ENCODE measurements at regions not wholly inside any gene's neighbourhood (a gene's known extent, or its start where the extent isn't known, plus 50 kb on each side); places are given as distances from the start of the nearest gene placed in this dataset.

DNA sequence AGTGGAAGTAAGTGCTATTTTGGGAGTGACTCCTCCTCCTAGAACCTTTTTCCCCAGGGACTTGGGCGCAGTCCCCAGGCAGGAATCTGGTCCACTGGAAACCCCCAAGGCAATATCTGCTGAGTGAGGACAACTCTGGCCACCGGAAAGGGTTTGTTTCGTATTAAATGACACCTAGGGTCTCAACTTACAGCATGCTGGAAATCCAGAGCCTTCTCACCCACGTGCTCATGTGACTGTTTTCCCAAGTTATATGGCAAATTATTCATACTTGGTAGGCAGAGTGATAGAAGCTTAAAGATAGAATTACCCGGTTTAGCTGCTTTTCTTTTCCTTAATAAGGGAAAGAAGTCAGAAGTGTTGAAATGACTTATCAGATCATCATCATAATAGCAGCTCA, 436.9 kb upstream of the SPRED2 start:
- Histone ChIP-seq H3K4me1 (ENCODE audit: control insufficient read depth, insufficient read depth, low read length) (no peaks in the 10 kb centered on the region), H3K27me3 (ENCODE audit: control insufficient read depth, insufficient read depth, low read length) (peaks cover 4% of the 10 kb centered on the region), H3K36me3 (ENCODE audit: control insufficient read depth, insufficient read depth, low read length) (no peaks in the 10 kb centered on the region), H3K9me3 (ENCODE audit: control insufficient read depth, insufficient read depth, low read depth, low read length) (no peaks in the 10 kb centered on the region), H3K27ac (ENCODE audit: low read length) (no peak overlapping the region), H3K4me3 (ENCODE audit: low read depth in 2 of 2, low read length in 2 of 2) (no peak overlapping the region)
- ATAC-seq (no peak), DNase-seq (ENCODE audit: low read depth, low spot score) (no peak)
- no TSS peak for BruUV-seq (replicated peaks)
- TF ChIP-seq POLR2AphosphoS5 (IDR thresholded peaks at IDR 0.05; ENCODE audit: low read depth, low read length), result no peak
- in situ Hi-C loops (cut with HindIII; ENCODE audit: low pct_unique_long_range_greater_than_20kb, low sequenced_read_pairs) (no loop called here), intact Hi-C loops (cut with micrococcal nuclease; ENCODE audit: unreplicated experiment) (no loop called here)
- ChIA-PET POLR2A (no interaction called here), CTCF (no interaction called here)

DNA sequence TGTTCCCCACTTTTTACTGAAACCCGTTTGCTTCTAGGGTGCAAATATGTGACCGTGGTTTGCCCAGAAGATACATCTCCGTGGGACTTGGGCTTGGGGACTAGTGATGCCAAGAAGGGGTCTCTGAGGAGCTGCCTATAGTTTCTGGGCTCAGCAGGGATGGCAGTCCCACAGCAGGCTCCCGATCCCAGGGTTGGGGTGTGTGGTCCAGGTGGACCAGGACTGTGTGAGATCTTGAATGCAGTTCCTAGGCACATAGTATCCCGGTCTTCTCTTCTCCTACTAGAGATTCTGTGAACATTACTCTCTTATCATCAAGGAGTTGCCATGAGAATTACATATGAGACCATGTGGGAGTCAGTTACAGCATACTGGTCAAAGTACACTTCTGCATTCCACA, 435.8 kb upstream of the SPRED2 start:
- Histone ChIP-seq H3K4me3 (ENCODE audit: low read depth in 2 of 2, low read length in 2 of 2) (no peak overlapping the region), H3K27ac (ENCODE audit: low read length) (no peak overlapping the region), H3K4me1 (ENCODE audit: control insufficient read depth, insufficient read depth, low read length) (no peaks in the 10 kb centered on the region), H3K27me3 (ENCODE audit: control insufficient read depth, insufficient read depth, low read length) (peaks cover 4% of the 10 kb centered on the region), H3K36me3 (ENCODE audit: control insufficient read depth, insufficient read depth, low read length) (no peaks in the 10 kb centered on the region), H3K9me3 (ENCODE audit: control insufficient read depth, insufficient read depth, low read depth, low read length) (no peaks in the 10 kb centered on the region)
- in situ Hi-C loops (cut with HindIII; ENCODE audit: low pct_unique_long_range_greater_than_20kb, low sequenced_read_pairs), result no loop called here
- TF ChIP-seq, protein P1, sequence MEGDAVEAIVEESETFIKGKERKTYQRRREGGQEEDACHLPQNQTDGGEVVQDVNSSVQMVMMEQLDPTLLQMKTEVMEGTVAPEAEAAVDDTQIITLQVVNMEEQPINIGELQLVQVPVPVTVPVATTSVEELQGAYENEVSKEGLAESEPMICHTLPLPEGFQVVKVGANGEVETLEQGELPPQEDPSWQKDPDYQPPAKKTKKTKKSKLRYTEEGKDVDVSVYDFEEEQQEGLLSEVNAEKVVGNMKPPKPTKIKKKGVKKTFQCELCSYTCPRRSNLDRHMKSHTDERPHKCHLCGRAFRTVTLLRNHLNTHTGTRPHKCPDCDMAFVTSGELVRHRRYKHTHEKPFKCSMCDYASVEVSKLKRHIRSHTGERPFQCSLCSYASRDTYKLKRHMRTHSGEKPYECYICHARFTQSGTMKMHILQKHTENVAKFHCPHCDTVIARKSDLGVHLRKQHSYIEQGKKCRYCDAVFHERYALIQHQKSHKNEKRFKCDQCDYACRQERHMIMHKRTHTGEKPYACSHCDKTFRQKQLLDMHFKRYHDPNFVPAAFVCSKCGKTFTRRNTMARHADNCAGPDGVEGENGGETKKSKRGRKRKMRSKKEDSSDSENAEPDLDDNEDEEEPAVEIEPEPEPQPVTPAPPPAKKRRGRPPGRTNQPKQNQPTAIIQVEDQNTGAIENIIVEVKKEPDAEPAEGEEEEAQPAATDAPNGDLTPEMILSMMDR (IDR thresholded peaks at IDR 0.05), result no peak
- TF ChIP-seq, protein P2, sequence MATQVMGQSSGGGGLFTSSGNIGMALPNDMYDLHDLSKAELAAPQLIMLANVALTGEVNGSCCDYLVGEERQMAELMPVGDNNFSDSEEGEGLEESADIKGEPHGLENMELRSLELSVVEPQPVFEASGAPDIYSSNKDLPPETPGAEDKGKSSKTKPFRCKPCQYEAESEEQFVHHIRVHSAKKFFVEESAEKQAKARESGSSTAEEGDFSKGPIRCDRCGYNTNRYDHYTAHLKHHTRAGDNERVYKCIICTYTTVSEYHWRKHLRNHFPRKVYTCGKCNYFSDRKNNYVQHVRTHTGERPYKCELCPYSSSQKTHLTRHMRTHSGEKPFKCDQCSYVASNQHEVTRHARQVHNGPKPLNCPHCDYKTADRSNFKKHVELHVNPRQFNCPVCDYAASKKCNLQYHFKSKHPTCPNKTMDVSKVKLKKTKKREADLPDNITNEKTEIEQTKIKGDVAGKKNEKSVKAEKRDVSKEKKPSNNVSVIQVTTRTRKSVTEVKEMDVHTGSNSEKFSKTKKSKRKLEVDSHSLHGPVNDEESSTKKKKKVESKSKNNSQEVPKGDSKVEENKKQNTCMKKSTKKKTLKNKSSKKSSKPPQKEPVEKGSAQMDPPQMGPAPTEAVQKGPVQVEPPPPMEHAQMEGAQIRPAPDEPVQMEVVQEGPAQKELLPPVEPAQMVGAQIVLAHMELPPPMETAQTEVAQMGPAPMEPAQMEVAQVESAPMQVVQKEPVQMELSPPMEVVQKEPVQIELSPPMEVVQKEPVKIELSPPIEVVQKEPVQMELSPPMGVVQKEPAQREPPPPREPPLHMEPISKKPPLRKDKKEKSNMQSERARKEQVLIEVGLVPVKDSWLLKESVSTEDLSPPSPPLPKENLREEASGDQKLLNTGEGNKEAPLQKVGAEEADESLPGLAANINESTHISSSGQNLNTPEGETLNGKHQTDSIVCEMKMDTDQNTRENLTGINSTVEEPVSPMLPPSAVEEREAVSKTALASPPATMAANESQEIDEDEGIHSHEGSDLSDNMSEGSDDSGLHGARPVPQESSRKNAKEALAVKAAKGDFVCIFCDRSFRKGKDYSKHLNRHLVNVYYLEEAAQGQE (IDR thresholded peaks at IDR 0.05; ENCODE audit: insufficient read depth in 1 of 2, low read depth in 2 of 2, low read length in 1 of 2), result no peak
- TF ChIP-seq SIN3A (IDR thresholded peaks at IDR 0.05; ENCODE audit: borderline replicate concordance, insufficient read depth, low read depth, low read length) (no peak), TCF7L2 (IDR thresholded peaks at IDR 0.05; ENCODE audit: low read depth, low read length) (no peak), POLR2AphosphoS5 (IDR thresholded peaks at IDR 0.05; ENCODE audit: low read depth, low read length) (no peak)
- ChIA-PET CTCF (no interaction called here), POLR2A (no interaction called here)
- intact Hi-C loops (cut with micrococcal nuclease; ENCODE audit: unreplicated experiment), result no loop called here
- ATAC-seq (no peak), DNase-seq (ENCODE audit: low read depth, low spot score) (no peak)
- no TSS peak for BruUV-seq (replicated peaks)

DNA sequence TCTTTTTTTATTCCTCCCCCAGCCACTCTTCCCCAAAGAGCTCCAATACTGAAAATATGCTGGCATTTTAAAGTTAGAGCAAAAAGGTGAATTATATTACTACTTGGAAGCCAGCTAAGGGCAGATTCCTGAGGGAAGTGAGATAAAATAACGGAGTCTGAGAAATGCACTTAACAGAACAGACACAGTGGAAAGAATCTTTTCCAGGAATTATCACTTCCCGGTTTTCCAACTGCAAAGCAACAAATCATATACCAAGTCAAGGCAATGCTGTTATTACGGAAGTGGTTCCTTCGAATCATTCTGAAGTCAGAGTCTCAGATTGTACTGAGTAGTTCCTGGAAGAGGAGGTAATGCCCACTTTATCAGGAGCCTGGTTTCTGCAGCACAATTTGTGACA, 435.0 kb upstream of the SPRED2 start:
- no peak for TF ChIP-seq SIN3A (IDR thresholded peaks at IDR 0.05; ENCODE audit: borderline replicate concordance, insufficient read depth, low read depth, low read length)
- TF ChIP-seq, protein P1 (IDR thresholded peaks at IDR 0.05), result no peak
- TF ChIP-seq, protein P2 (IDR thresholded peaks at IDR 0.05; ENCODE audit: insufficient read depth in 1 of 2, low read depth in 2 of 2, low read length in 1 of 2), result no peak
- no peak for TF ChIP-seq TCF7L2 (IDR thresholded peaks at IDR 0.05; ENCODE audit: low read depth, low read length)
- no peak for TF ChIP-seq POLR2AphosphoS5 (IDR thresholded peaks at IDR 0.05; ENCODE audit: low read depth, low read length)
- in situ Hi-C loops (cut with HindIII; ENCODE audit: low pct_unique_long_range_greater_than_20kb, low sequenced_read_pairs) (no loop called here), intact Hi-C loops (cut with micrococcal nuclease; ENCODE audit: unreplicated experiment) (no loop called here)
- ChIA-PET POLR2A (interaction anchor here (0.6 kb wide), 1 partner anchor 63 kb away, joined by 5 read pairs; no protein-coding TSS in a partner anchor), CTCF (no interaction called here)
- no peaks in the 10 kb centered on the region for H3K9me3 ChIP-seq (ENCODE audit: control insufficient read depth, insufficient read depth, low read depth, low read length)
- H3K36me3 ChIP-seq (ENCODE audit: control insufficient read depth, insufficient read depth, low read length), result no peaks in the 10 kb centered on the region
- no peak for ATAC-seq
- H3K27ac ChIP-seq (ENCODE audit: low read length), result no peak overlapping the region
- BruUV-seq (replicated peaks), result no TSS peak
- H3K4me3 ChIP-seq (ENCODE audit: low read depth in 2 of 2, low read length in 2 of 2), result no peak overlapping the region
- no peak for DNase-seq (ENCODE audit: low read depth, low spot score)
- no peaks in the 10 kb centered on the region for H3K4me1 ChIP-seq (ENCODE audit: control insufficient read depth, insufficient read depth, low read length)
- peaks cover 4% of the 10 kb centered on the region for H3K27me3 ChIP-seq (ENCODE audit: control insufficient read depth, insufficient read depth, low read length)

Measured in Panc1 (cell line).